A673 (cell line): ENCODE measurements at regions not wholly inside any gene's neighbourhood (a gene's known extent, or its start where the extent isn't known, plus 50 kb on each side); places are given as distances from the start of the nearest gene placed in this dataset.

Source experiments
- CTCF ChIP-seq: fragments of 300-800, 200-600 bp; sonication (generic); conservative IDR thresholded peaks from 2 replicates; pipeline ENCODE4 v1.5.1; 2017; ENCODE audit warnings: low read depth, mild to moderate bottlenecking, antibody characterized with exemption, low read length, moderate library complexity, mixed read lengths
- EZH2 ChIP-seq: fragments of 200-600 bp; sonication (generic); IDR thresholded peaks from 2 replicates; pipeline ENCODE4 v1.6.1; 2017; ENCODE audit warnings: borderline replicate concordance, low read depth, mild to moderate bottlenecking, mixed read lengths, antibody characterized with exemption, low read length; ENCODE audit not compliant: poor library complexity, severe bottlenecking

GRCh38 chr16:49049644-49050043 lies 232.0 kb downstream of the CBLN1 start:
- TF ChIP-seq CTCF, result no peak
- TF ChIP-seq EZH2, result no peak
